ENCODE measurements at regions not wholly inside any gene's neighbourhood (a gene's known extent, or its start where the extent isn't known, plus 50 kb on each side); places are given as distances from the start of the nearest gene placed in this dataset.
A peak's percentile ranks its signal among the peaks of the same experiment; 100 is the strongest.

DNA sequence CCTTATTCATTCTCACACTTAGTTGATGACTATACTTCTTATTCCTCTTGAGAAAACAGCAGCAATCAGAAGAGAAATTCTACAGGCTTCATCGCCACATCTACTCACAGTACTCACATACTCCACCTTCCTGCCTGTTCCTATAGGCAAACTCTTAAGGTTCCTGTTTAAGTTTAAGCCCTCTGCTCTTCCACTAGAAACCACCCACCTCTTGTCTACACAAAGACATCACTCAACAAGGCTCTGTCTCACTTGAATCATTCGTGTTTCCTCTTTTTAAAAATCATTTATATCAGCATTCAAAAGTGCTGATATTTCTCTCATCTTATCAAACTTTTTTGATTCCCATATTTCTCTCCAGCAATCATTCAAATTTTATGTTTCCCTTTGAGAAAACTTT lies 85.5 kb upstream of the ADO start:
- in situ Hi-C loops (cut with HindIII; ENCODE audit: low sequenced_read_pairs), result no loop called here
- DNase-seq (ENCODE audit: low spot score), result no peak

DNA sequence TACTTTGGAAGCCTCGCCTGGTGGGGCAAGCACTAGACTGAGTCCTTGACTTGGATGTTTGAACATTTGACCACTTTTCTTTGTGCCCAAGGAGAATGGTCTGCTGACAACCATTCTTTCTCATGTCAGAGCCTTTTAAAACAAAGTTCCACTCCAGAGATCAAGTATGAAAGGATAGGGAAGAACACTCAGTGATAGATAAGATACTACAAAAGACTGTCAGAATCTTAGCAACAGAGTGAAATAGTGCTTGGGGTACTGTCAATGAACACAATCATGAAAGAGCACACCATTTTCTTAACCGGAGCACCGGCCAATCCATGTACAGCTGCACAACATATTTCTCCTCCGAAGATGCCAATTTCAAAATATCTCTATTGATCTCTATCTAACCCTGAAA lies 82.8 kb upstream of the ADO start:
- in situ Hi-C loops (cut with HindIII; ENCODE audit: low sequenced_read_pairs), result no loop called here
- no peak for DNase-seq (ENCODE audit: low spot score)

DNA sequence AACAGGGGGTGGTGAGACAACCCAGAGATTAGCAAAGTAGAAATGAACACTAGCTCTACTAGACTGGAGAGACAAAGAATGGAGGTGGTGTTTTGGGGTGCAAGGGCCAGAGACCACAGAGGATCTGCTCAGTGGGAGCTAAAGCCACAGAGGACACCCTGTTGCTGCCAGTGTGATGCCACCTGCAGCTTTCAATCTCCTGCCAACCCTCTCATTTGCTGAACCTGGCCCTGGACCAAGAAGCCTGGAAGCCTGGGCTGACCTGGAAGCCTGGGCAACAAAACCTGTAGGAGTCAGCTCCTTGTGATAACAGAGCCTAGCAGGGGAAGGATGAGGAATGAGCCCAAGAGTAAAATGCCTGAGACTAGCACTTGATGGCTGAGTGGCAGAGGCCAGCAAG lies 81.1 kb upstream of the ADO start:
- DNase-seq (ENCODE audit: low spot score), result peak; percentile 8
- in situ Hi-C loops (cut with HindIII; ENCODE audit: low sequenced_read_pairs), result no loop called here

DNA sequence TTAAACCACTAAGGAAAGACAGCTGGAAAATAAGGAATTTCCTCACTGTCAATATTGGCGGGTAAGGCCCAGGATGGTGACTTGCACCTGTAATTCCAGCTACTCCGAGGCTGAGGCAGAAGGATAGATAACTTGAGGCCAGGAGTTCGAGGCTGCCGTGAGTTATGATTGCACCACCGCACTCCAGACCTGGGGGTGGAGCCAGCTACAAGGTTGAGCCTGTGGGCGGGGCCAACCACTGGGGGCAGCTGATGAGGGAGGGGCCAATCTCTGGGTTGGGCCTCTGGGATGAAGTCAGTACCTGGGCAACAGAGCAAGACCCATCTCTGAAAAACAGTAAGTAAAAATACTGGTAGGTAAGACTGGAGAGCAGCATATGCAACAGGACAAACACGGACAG lies 80.1 kb upstream of the ADO start:
- in situ Hi-C loops (cut with HindIII; ENCODE audit: low sequenced_read_pairs), result no loop called here
- DNase-seq (ENCODE audit: low spot score), result no peak

DNA sequence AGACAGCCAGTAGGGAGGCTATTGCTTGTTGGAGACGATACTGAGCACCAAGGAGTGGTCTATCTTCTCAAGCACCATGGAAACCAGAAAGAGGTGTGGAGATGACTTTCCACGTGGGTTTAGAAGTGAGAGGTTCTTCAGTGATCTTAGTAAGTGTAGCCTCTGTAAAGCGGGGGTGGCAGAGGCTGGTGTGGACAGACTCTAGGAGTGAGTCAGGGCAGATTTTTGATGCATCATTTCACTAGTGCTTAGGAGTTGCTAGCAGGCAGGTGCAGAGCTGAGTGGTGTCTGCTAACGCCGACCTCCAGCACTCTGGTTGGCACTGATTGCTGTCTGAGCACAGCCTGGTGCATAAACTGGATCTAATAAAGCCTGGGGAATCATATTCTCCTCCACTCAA lies 78.4 kb upstream of the ADO start:
- no peak for DNase-seq (ENCODE audit: low spot score)
- in situ Hi-C loops (cut with HindIII; ENCODE audit: low sequenced_read_pairs), result no loop called here

DNA sequence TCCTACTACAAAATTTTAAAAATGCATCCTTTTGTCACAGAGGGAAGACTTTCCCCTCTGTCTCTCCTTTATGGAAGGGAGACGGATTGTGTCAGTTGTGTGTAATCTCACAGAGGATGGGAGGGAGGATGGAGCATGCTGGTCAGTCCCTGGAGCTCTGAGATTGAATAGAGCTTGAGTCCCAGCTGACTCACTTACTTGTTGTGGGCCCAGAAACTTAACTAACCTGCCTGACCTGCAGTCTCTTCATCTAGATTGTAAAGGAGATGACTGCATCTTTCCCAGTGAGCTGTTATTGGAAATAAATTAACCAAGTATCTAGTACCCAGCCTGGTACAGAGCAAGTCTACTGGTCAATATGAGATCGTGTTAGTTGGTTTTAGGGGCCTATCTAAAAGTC lies 77.9 kb upstream of the ADO start:
- in situ Hi-C loops (cut with HindIII; ENCODE audit: low sequenced_read_pairs), result no loop called here
- no peak for DNase-seq (ENCODE audit: low spot score)

DNA sequence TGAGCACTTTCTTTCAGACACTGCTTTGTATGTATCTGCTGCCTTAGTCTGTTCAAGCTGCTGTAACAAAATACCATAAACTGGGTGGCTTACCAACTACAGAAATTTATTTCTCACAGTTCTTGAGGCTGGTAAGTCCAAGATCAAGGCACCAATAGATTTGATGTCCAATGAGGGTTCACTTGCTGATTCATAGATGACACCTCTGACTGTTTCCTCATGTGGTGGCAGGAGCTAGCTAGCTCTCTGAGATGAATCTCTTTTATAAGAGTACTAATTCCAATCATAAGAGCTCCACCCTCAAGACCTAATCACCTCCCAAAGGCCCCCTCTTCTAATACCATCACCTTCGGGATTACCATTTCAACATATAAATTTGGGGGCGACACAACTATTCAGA lies 76.6 kb upstream of the ADO start:
- in situ Hi-C loops (cut with HindIII; ENCODE audit: low sequenced_read_pairs), result no loop called here
- no peak for DNase-seq (ENCODE audit: low spot score)

DNA sequence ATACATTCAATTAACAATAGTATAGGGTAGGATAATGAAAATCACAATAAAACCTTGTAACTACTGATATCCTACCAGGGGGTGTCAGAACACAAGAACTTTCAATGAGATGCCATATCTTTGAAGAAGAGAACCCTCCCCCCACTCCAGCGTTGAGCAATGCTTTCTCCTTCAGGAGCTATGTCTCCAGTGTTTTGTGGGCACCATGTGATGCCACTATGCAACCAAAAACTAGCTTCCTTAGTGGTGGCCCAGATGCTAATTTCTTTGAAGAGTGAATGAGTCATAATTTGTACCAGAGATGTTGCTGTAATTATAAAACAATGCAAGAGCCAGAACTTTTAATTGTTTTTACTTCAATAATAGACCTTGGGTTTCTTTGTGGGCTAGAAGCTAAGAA lies 76.0 kb upstream of the ADO start:
- no peak for DNase-seq (ENCODE audit: low spot score)
- in situ Hi-C loops (cut with HindIII; ENCODE audit: low sequenced_read_pairs), result no loop called here

DNA sequence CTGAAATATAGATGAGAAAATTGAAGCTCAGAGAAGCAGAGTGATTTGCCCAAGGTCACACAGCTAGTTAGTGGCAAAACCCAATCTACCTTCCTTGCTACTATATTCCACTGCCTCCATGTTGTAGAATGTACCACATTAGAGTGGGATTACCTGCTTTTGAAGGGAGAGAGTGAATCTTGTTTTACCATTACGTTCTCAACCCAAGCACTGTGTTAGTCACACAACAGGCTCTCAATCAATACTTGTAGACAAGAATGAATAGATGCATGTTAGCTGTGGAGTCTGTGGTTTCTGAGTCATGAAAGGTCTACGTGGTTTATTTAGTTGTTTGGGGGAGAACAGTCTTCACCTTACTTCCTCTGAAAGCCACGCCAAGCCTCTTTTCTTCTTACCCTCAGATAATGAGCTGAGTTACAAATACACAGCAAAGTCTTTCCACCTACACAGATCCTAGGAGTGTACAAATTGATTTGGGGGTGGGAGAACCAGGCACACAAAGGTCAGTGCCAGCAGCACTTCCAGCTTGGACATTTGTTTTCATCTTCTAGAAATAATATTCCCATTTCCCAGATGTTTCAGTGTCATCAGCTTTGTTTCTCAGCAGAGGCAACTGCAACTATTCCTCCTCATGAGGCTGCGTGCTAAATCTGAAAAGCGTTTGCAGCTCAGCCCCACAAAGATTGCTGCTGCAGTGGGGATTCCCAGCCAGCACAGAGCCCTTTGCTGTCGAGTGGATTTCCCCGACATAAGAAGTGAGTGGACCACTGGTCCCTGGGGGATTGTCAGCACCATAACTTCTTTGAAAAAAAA lies 71.5 kb upstream of the ADO start:
- no peak for DNase-seq (ENCODE audit: low spot score)
- in situ Hi-C loops (cut with HindIII; ENCODE audit: low sequenced_read_pairs), result no loop called here

DNA sequence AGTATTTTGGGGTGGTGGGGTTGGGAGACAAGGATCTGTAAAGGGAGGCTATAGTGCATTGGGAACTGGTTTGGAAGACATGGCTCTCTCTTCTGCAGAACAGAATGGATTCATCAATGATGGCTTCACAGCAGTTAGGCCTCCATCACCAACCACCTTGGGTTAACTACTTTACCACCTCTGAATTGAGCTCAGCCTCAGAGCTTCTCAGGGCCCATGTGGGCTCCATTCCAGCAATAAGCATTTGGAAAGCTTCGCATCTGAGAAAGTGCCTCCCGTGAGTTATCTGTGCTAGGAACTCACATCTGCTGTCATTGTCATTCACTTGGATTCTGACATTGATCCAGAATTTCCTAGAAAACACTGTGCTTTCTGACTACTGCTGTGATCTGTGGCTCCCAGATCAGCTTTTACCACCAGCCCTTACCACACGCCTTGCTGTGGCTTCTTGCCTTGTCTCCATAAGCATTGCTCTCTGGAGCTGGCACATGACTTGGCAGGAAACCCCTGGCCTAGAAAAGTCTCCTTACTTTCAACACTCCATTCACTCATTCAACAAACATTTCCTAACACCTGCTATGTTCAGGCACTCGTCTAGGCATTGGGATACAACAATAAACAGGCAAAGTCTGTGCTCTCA lies 70.7 kb upstream of the ADO start:
- DNase-seq (ENCODE audit: low spot score), result no peak
- in situ Hi-C loops (cut with HindIII; ENCODE audit: low sequenced_read_pairs), result no loop called here

DNA sequence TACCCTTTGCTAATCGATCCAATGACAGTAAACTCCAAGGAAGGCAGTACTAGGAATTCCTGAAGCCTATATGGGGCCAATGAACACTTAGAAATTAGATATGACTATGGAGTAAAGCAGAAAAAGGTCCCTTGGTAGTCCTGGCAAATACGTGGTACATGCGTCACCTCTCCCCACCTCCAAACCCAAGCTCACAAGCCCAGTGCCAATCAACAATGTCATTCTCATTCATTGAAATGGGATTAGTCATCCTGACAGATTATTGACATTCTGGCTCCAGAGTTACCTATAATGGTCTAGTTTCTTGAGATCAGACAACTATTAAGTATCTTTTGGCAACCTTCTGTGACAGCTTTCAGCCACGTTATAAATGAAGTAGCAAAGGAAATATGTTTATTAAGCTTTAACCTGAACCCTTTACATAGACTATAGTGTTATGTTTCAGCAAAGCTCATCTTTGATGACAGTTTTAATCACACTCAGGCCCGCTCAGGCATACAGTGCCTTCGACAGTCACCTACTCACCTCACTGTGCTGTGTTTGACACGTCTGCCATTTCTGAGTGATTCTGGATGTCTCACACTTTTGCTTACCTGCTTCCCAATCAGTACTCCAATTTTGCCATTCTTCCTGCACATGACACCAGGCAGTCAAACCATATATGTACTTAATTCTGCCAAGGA lies 69.6 kb upstream of the ADO start:
- in situ Hi-C loops (cut with HindIII; ENCODE audit: low sequenced_read_pairs), result no loop called here

DNA sequence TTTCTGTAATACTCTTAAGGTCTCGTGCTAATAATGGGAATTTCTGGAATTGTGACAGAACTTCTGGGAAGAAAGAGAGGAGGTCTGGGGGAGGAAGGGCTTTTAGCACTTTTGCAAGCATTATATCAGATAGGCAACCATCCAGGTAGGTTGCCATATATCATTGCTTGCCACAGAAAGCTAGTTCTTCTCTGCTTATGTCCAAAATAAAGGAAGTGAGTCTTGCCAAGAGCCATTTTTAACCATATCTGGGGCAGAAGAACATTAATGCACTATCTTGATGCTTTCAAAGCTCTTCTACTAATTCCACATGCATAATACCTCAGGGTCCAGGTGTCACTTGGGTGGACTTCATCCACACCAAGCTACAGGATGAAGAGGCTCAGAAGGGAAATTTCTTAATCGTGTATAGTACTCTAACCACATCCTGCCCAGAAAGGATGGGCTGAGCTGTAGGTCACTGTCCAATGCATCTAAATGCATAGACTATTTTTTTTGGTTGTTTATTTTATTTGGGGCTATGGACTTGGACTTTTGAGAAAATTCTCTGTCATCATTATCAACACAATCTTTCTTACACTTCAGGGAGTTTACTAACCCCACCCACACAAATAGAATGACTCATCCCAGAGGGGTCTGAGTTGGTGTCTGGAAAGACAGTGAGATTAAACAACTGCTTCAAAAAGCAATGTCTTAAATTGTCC lies 68.9 kb upstream of the ADO start:
- no peak for DNase-seq (ENCODE audit: low spot score)
- in situ Hi-C loops (cut with HindIII; ENCODE audit: low sequenced_read_pairs), result no loop called here

More for the DNA sequence above, 69.6 kb upstream of the ADO start:
- DNase-seq (ENCODE audit: low spot score), result no peak

DNA sequence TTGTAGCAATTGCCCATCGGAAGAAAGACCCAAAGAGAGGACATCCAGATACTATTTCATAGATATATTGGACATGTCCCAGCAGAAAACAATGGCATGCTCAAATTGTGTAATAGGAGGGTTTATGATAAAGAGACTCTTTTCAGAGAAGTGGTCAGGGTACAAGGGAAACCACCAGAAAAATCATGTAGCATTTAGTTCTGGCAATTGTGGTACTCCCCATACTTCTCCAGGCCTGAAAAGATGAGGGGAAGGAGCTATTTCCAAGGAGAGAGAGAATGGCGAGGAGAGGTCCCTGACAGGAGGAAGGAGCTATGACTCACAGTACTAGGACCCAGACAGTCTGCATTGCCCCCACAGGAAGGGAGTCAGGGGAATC lies 68.4 kb upstream of the ADO start:
- in situ Hi-C loops (cut with HindIII; ENCODE audit: low sequenced_read_pairs), result no loop called here
- DNase-seq (ENCODE audit: low spot score), result no peak

DNA sequence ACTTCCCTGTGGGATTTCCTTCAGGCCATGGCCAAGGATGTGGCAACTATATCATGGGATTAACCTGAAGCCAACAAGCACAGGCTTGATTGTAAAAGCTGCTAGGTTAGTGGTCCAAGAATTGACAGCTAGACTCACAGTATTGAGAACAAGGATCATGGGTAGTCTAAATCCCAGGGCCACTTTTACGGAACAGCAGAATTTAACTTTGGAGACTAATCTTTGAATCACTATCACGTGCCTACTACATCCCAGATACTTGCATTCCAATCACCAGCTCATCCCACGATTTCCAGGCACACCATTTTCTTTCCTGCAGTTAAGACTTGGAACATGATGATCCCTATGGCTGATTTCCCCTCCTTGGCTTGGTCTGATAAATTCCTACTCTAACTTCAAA lies 65.6 kb upstream of the ADO start:
- DNase-seq (ENCODE audit: low spot score), result no peak
- in situ Hi-C loops (cut with HindIII; ENCODE audit: low sequenced_read_pairs), result no loop called here

DNA sequence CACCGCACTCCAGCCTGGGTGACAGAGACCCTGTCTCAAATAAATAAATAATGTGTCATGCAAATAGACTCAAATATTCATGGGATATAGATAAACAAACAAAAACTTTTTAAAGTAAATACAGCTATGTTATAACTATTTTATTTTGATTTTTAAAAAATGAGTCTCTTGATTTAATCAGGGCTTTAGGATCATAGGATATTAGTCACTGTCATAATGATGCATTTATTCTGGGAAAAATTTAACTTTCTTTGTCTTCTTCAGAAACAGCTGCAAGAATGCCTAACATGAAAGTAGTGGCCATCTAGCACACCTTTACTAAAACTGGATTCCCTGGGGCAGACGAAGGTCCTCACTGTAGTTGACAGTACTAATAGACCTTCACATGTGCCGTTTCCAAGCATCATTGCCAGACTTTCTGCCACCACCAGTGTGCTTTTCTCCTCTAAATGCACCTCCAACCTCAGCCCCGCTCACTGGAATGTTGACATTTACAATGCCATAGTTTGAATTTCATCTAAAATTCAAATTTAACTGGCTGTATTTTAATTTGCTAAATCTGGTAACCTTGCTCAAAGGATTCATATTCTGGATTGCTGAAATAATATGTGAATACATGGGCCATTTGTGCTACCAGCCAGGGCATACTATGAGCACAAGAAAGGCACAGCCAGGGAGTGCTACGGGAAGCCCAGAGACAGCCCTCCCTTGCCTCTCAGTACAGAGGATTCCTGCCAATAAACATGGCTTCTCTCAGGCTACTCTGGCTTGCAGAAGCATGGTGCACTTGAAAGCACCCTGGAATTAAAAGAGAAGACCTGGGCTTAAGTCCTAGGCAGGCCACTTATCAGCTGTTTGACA lies 63.4 kb upstream of the ADO start:
- in situ Hi-C loops (cut with HindIII; ENCODE audit: low sequenced_read_pairs), result no loop called here
- no peak for DNase-seq (ENCODE audit: low spot score)

DNA sequence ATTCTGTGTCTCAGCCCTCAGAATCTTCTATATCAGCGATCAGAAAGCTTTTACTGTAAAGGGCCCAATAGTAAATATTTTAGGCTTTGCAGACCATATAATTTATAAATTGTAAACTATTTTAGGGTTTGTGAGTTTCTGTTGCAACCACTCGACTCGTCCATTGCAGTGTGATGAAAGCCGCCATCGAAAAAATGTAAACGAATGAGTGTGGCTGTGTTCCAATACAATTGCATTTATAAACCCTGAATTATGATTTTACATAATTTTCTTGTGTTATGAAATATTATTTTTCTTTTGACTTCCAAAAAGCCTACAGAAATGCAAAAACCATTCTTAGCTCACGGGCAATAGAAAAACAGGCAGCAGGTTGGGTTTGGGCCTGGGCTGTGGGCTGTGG lies 62.5 kb upstream of the ADO start:
- DNase-seq (ENCODE audit: low spot score), result no peak
- in situ Hi-C loops (cut with HindIII; ENCODE audit: low sequenced_read_pairs), result no loop called here

DNA sequence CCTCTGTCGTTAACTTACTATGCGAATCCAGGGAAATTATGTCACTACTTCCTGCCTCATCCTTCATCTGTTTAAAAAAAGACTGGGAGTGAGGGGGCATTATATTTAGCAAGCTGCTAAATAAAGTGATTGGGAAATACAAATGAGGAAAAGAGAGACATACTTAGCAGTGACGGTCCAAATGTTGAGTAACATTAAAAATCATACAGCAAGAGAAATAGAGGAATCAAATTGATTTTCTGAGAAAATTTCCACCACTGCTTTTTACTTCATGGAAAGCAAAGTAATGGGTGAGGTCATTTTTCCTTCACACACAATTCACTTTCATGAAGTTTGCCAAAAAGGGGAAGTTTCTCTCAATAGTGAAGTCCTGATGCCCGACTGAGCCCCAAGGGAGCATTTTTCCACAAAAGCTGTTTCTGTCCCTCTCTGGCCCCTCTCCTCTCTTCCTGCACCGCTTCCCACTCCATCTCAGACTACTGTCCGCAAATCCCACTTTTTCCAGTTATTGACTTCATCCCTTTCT lies 61.9 kb upstream of the ADO start:
- no peak for DNase-seq (ENCODE audit: low spot score)
- in situ Hi-C loops (cut with HindIII; ENCODE audit: low sequenced_read_pairs), result no loop called here

DNA sequence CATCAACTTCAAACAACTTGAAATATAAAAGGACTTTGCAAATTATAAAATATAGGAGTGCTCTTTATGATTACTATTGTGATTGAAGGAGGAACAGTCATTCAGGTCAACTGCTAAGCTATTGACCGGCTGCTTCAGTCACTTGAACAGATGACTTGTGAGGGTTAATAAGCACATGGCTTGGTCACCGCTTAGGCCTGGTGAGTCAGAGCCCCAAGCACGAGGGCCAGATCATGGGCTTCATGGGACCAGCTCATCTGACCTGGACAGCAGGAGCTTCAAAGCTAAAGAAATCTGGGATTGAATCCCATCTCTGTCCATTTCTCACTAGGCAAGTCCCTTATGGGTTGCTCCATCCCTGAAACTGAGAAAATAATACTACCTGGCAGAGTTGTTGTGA lies 60.4 kb upstream of the ADO start:
- in situ Hi-C loops (cut with HindIII; ENCODE audit: low sequenced_read_pairs), result no loop called here
- DNase-seq (ENCODE audit: low spot score), result no peak

DNA sequence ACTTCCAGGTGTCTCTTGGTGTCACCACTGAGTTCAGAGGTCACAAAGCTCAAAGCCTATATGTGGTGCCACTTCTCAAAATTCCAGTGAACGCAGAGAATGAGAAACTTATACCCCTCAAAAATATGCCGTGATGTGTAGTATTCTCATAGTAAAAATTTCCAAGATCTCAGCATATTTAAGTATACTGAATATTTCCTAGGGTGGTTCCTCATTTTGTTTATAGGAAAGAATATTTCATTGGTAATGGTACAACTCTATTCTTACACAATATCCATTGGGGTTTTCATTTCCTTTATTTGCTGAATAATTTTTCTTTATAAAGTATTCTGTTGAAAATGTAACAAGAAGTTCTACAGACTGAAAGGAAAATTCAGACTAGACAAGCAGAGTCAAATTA lies 58.9 kb upstream of the ADO start:
- no peak for DNase-seq (ENCODE audit: low spot score)
- in situ Hi-C loops (cut with HindIII; ENCODE audit: low sequenced_read_pairs), result no loop called here

Measured in G401 (cell line).